ENCODE measurements at regions not wholly inside any gene's neighbourhood (a gene's known extent, or its start where the extent isn't known, plus 50 kb on each side); places are given as distances from the start of the nearest gene placed in this dataset.

- H3K79me2 ChIP-seq (ENCODE audit: control insufficient read depth, low read length), result no peaks in the 10 kb centered on the region
- H3K9me2 ChIP-seq (replicated peaks; ENCODE audit: control insufficient read depth, low read length), result no peaks in the 10 kb centered on the region
- H3K27ac ChIP-seq (ENCODE audit: low read depth, low read length), result no peak overlapping the region
- H3K4me1 ChIP-seq (ENCODE audit: control insufficient read depth, low read length), result no peaks in the 10 kb centered on the region
- H4K20me1 ChIP-seq (ENCODE audit: control insufficient read depth, insufficient read depth, low read depth, low read length), result no peaks in the 10 kb centered on the region
- no peak overlapping the region for H3K4me2 ChIP-seq (ENCODE audit: low read length)
- no peak overlapping the region for H3K4me3 ChIP-seq (ENCODE audit: low read length)
- H3K36me3 ChIP-seq (ENCODE audit: control insufficient read depth, low read length), result no peaks in the 10 kb centered on the region
- no peaks in the 10 kb centered on the region for H3K9me3 ChIP-seq (ENCODE audit: control insufficient read depth, insufficient read depth, low read length)
- TF ChIP-seq EZH2phosphoT487 (IDR thresholded peaks at IDR 0.05; ENCODE audit: borderline replicate concordance, low read length), result no peak
- no peak for TF ChIP-seq CTCF (IDR thresholded peaks at IDR 0.05; ENCODE audit: low read depth, low read length, poor library complexity, severe bottlenecking)
- H3K27me3 ChIP-seq (ENCODE audit: control insufficient read depth, low read length), result peaks cover 10% of the 10 kb centered on the region; the same call in 1 of the 2 replicates
- no peaks in the 10 kb centered on the region for H3F3A ChIP-seq (ENCODE audit: control insufficient read depth, insufficient read depth)
These were observed 50.6 kb upstream of the ODC1 start for GRCh38 chr2:10498525-10499274.

Data from DOHH2 (cell line).